ENCODE measurements at regions not wholly inside any gene's neighbourhood (a gene's known extent, or its start where the extent isn't known, plus 50 kb on each side); places are given as distances from the start of the nearest gene placed in this dataset.

GRCh38 chr6:105952772-105953690 is 133.1 kb upstream of the PRDM1 start:
- TF ChIP-seq CTCF (IDR thresholded peaks at IDR 0.05; ENCODE audit: low read depth, low read length, poor library complexity, severe bottlenecking) (no peak), EZH2phosphoT487 (IDR thresholded peaks at IDR 0.05; ENCODE audit: borderline replicate concordance, low read length) (no peak)

All from DOHH2 (cell line).